DND-41 (cell line): ENCODE measurements at regions not wholly inside any gene's neighbourhood (a gene's known extent, or its start where the extent isn't known, plus 50 kb on each side); places are given as distances from the start of the nearest gene placed in this dataset.

Experiments used
- EZH2 ChIP-seq: IDR thresholded peaks from 3 replicates; pipeline ENCODE4 v1.6.1; 2012; ENCODE audit warnings: borderline replicate concordance, low read depth, mild to moderate bottlenecking, moderate library complexity, low read length, inconsistent platforms; ENCODE audit not compliant: severe bottlenecking
- TF ChIP-seq, protein P1 (sequence below): IDR thresholded peaks from 2 replicates; pipeline ENCODE4 v1.5.1; 2012; ENCODE audit warnings: borderline replicate concordance, low read length, moderate library complexity, mild to moderate bottlenecking; ENCODE audit not compliant: poor library complexity, severe bottlenecking; ENCODE audit errors: extremely low read depth

DNA sequence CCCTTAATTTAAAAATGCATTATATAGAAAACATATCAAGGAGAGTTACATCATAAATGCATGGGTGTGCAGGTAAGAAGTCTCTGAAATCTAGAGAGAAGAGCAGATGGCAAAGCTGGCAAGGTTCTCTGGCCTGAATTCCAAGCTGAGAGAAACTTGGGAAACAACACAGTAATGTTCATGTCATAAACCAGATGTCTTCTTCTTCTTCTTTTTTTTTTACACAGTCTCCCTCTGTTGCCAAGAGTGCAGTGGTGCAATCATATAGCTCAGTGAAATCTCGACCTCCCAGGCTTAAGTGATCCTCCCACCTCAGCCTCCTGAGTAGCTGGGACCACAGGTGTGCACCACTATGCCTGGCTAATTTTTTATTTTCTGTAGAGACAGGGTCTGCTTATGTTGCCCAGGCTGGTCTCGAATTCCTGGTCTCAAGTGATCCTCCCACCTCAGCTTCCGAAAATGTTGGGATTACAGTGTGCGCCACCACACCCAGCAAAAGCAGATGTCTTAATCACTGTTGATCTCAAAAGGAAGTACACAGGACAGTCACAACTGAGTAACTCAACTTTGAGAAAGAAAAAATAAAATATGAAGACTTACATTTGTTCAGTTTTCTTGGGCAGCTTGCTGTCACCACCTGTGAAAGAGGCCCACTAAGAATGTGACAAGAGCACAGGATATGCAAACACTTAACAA, 77.3 kb downstream of the DNAAF9 start:
- no peak for TF ChIP-seq EZH2
- TF ChIP-seq, protein P1, sequence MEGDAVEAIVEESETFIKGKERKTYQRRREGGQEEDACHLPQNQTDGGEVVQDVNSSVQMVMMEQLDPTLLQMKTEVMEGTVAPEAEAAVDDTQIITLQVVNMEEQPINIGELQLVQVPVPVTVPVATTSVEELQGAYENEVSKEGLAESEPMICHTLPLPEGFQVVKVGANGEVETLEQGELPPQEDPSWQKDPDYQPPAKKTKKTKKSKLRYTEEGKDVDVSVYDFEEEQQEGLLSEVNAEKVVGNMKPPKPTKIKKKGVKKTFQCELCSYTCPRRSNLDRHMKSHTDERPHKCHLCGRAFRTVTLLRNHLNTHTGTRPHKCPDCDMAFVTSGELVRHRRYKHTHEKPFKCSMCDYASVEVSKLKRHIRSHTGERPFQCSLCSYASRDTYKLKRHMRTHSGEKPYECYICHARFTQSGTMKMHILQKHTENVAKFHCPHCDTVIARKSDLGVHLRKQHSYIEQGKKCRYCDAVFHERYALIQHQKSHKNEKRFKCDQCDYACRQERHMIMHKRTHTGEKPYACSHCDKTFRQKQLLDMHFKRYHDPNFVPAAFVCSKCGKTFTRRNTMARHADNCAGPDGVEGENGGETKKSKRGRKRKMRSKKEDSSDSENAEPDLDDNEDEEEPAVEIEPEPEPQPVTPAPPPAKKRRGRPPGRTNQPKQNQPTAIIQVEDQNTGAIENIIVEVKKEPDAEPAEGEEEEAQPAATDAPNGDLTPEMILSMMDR = peak; percentile 36
